Trophoblast cell (in vitro differentiated cells and primary cell): ENCODE measurements at regions not wholly inside any gene's neighbourhood (a gene's known extent, or its start where the extent isn't known, plus 50 kb on each side); places are given as distances from the start of the nearest gene placed in this dataset.
A peak's percentile ranks its signal among the peaks of the same experiment; 100 is the strongest.

Source experiments
- DNase-seq, 2 donors: peaks; one replicate each; pipeline ENCODE4 v3.0.0-alpha.2; 2016
- H2AFZ ChIP-seq: 2 replicates; pipeline ENCODE4 v1.6.1; 2013; ENCODE audit warnings: low read length, moderate library complexity, mild to moderate bottlenecking; ENCODE audit not compliant: insufficient read depth, poor library complexity
- H2AK5ac ChIP-seq: 2 replicates; pipeline ENCODE4 v1.6.1; 2013; ENCODE audit warnings: mild to moderate bottlenecking, low read length
- H2BK120ac ChIP-seq: 2 replicates; pipeline ENCODE4 v1.6.1; 2013; ENCODE audit warnings: low read length, mild to moderate bottlenecking, moderate library complexity; ENCODE audit not compliant: insufficient read depth, poor library complexity
- H2BK12ac ChIP-seq: 2 replicates; pipeline ENCODE4 v1.6.1; 2013; ENCODE audit warnings: mild to moderate bottlenecking, low read length, moderate library complexity
- H2BK5ac ChIP-seq: 2 replicates; pipeline ENCODE4 v1.6.1; 2013; ENCODE audit warnings: low read length, low read depth, moderate library complexity, mild to moderate bottlenecking; ENCODE audit not compliant: poor library complexity
- H3K14ac ChIP-seq: 2 replicates; pipeline ENCODE4 v1.6.1; 2013; ENCODE audit warnings: mild to moderate bottlenecking, low read length
- H3K18ac ChIP-seq: 2 replicates; pipeline ENCODE4 v1.6.1; 2013; ENCODE audit warnings: mild to moderate bottlenecking, low read length
- H3K23ac ChIP-seq: 2 replicates; pipeline ENCODE4 v1.6.1; 2013; ENCODE audit warnings: low read length
- H3K27ac ChIP-seq: 2 replicates; pipeline ENCODE4 v1.5.1; 2013; ENCODE audit warnings: low read depth, mild to moderate bottlenecking, inconsistent platforms, low read length, moderate library complexity
- H3K27me3 ChIP-seq: 2 replicates; pipeline ENCODE4 v1.6.1; 2013; ENCODE audit warnings: inconsistent platforms, mild to moderate bottlenecking, low read length, moderate library complexity; ENCODE audit not compliant: insufficient read depth
- H3K36me3 ChIP-seq, 2 experiments: 1 replicate in 1 of 2; 2 replicates in 1 of 2; pipeline ENCODE4 v1.6.1; 2013; ENCODE audit warnings: low read length in 2 of 2, mild to moderate bottlenecking in 2 of 2, moderate library complexity in 1 of 2; ENCODE audit not compliant: insufficient read depth in 2 of 2, control insufficient read depth in 1 of 2
- H3K4ac ChIP-seq: 2 replicates; pipeline ENCODE4 v1.6.1; 2013; ENCODE audit warnings: low read depth, mild to moderate bottlenecking, low read length, moderate library complexity
- H3K4me1 ChIP-seq, 2 experiments: 1 replicate in 1 of 2; 2 replicates in 1 of 2; pipeline ENCODE4 v1.6.1; 2013; ENCODE audit warnings: low read length in 2 of 2, mild to moderate bottlenecking in 2 of 2, moderate library complexity in 1 of 2; ENCODE audit not compliant: insufficient read depth in 2 of 2, control insufficient read depth in 1 of 2
- H3K4me2 ChIP-seq: 2 replicates; pipeline ENCODE4 v1.6.1; 2013; ENCODE audit warnings: inconsistent platforms, mild to moderate bottlenecking, low read length, moderate library complexity
- H3K4me3 ChIP-seq: 2 replicates; pipeline ENCODE4 v1.5.1; 2013; ENCODE audit warnings: mild to moderate bottlenecking, low read depth, low read length, inconsistent platforms
- H3K79me1 ChIP-seq: one replicate; pipeline ENCODE4 v1.6.1; 2013; ENCODE audit warnings: low read length
- H3K79me2 ChIP-seq: 2 replicates; pipeline ENCODE4 v1.6.1; 2013; ENCODE audit warnings: low read length, mild to moderate bottlenecking; ENCODE audit not compliant: control insufficient read depth, insufficient read depth, poor library complexity
- H3K9ac ChIP-seq: 2 replicates; pipeline ENCODE4 v1.6.1; 2013; ENCODE audit warnings: mild to moderate bottlenecking, low read length
- H3K9me3 ChIP-seq: 2 replicates; pipeline ENCODE4 v1.6.1; 2013; ENCODE audit warnings: low read depth, mild to moderate bottlenecking, control low read depth, inconsistent platforms, low read length; ENCODE audit not compliant: insufficient read depth
- H4K12ac ChIP-seq: 2 replicates; pipeline ENCODE4 v1.6.1; 2013; ENCODE audit warnings: low read depth, mild to moderate bottlenecking, low read length, moderate library complexity
- H4K8ac ChIP-seq: 2 replicates; pipeline ENCODE4 v1.6.1; 2013; ENCODE audit warnings: low read depth, mild to moderate bottlenecking, low read length, moderate library complexity
- H4K91ac ChIP-seq: one replicate; pipeline ENCODE4 v1.6.1; 2013; ENCODE audit warnings: low read depth, mild to moderate bottlenecking, low read length, moderate library complexity
- WGBS: extraction: QIAGEN DNeasy Blood & Tissue Kit; methylation state at CpG from one replicate; pipeline ENCODE4 v1.1.7; 2013; ENCODE audit warnings: missing lambda C conversion rate; ENCODE audit not compliant: insufficient read length, insufficient coverage; ENCODE audit errors: extremely low coverage; 5-methylcytosine and 5-hydroxymethylcytosine counted together

- DNase-seq = no peak
- H3K9me3 ChIP-seq = no peaks in the 10 kb centered on the region
- H3K79me2 ChIP-seq = no peaks in the 10 kb centered on the region
- H3K4me1 ChIP-seq = peaks cover 19 to 28% of the 10 kb centered on the region in 2 experiments
- H2BK12ac ChIP-seq = no peak overlapping the region
- H2AFZ ChIP-seq = no peak overlapping the region
- H3K18ac ChIP-seq = no peak overlapping the region
- H4K8ac ChIP-seq = no peak overlapping the region
- no CpG with 5 or more reads among the region's 5 CpGs for WGBS
- H3K14ac ChIP-seq = no peak overlapping the region
- H2BK5ac ChIP-seq = no peak overlapping the region
- H2AK5ac ChIP-seq = no peak overlapping the region
- H3K9ac ChIP-seq = no peak overlapping the region
- H3K23ac ChIP-seq = no peak overlapping the region
- no peak overlapping the region for H3K27ac ChIP-seq
- H4K12ac ChIP-seq = no peak overlapping the region
- H3K79me1 ChIP-seq = no peaks in the 10 kb centered on the region
- H4K91ac ChIP-seq = no peak overlapping the region
- H3K36me3 ChIP-seq = no peaks in the 10 kb centered on the region
- peaks cover 18% of the 10 kb centered on the region for H3K27me3 ChIP-seq
- no peak overlapping the region for H3K4me2 ChIP-seq
- no peak overlapping the region for H3K4ac ChIP-seq
- H3K4me3 ChIP-seq = no peak overlapping the region
- H2BK120ac ChIP-seq = no peak overlapping the region
These were observed 67.4 kb upstream of the BCOR start for GRCh38 chrX:40165206-40165605.

GRCh38 chrX:40164751-40165150, 67.0 kb upstream of the BCOR start:
- no peak for DNase-seq
- no peaks in the 10 kb centered on the region for H3K36me3 ChIP-seq
- H3K4me3 ChIP-seq = no peak overlapping the region
- no peaks in the 10 kb centered on the region for H3K9me3 ChIP-seq
- H4K91ac ChIP-seq = no peak overlapping the region
- no peak overlapping the region for H2AK5ac ChIP-seq
- H3K9ac ChIP-seq = no peak overlapping the region
- no peak overlapping the region for H2BK12ac ChIP-seq
- H3K23ac ChIP-seq = no peak overlapping the region
- no peak overlapping the region for H4K12ac ChIP-seq
- H3K4me2 ChIP-seq = no peak overlapping the region
- WGBS = no CpG with 5 or more reads among the region's 3 CpGs
- H2BK120ac ChIP-seq = no peak overlapping the region
- no peaks in the 10 kb centered on the region for H3K79me2 ChIP-seq
- no peak overlapping the region for H3K14ac ChIP-seq
- H3K27me3 ChIP-seq = peaks cover 14% of the 10 kb centered on the region
- no peak overlapping the region for H3K27ac ChIP-seq
- no peak overlapping the region for H3K4ac ChIP-seq
- H3K18ac ChIP-seq = no peak overlapping the region
- no peak overlapping the region for H4K8ac ChIP-seq
- H3K4me1 ChIP-seq = peaks cover 19 to 27% of the 10 kb centered on the region in 2 experiments
- H3K79me1 ChIP-seq = no peaks in the 10 kb centered on the region
- H2BK5ac ChIP-seq = no peak overlapping the region
- H2AFZ ChIP-seq = no peak overlapping the region

DNA sequence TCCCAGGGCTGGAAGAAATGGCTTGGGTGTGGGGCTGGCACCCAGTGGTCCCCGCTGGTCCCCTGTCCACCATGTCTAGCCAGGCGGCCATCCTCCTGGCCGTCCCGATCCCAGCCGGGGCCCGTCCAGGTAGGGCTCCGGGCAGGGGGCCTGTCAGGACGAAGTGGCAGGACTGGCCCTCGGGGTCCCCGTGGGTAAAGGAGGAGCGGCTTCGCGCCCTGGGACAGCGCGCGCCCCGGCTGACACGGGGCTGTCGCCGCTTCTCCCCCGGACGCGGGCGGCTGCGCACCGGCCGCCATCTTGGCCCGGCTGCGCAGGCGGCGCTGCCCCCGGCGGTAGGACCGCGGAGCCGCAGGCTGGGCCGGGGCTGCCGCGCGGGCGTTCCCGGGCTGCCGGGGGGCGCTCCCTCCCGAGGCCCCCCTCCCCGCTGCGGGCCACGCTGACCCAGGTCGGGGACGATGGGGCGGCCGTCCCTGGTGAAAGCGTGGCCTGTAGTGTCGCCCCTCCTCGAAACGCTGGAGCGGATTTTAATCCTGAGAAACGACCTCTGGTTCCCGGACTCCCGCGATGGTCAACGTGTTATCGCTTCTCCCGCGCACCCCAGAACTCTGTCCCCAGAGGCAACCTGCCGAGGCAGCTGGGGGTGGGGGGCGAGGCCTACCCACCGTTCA, 60.4 kb upstream of the BCOR start:
- Histone ChIP-seq H3K27me3 (peaks cover 16% of the 10 kb centered on the region), H3K4ac (peak overlapping the region; percentile 36), H4K91ac (peak overlapping the region; percentile 93), H3K9me3 (no peaks in the 10 kb centered on the region), H2AFZ (peak overlapping the region; percentile 94), H2AK5ac (no peak overlapping the region), H3K4me1 (peaks cover 25 to 30% of the 10 kb centered on the region in 2 experiments), H3K79me2 (peaks cover 3% of the 10 kb centered on the region), H3K23ac (no peak overlapping the region), H2BK12ac (peak overlapping the region; percentile 84), H3K18ac (peak overlapping the region; percentile 71), H2BK5ac (no peak overlapping the region), H4K8ac (peak overlapping the region; percentile 86), H3K36me3 (no peaks in the 10 kb centered on the region), H2BK120ac (peak overlapping the region; percentile 85), H3K14ac (peak overlapping the region; percentile 67), H3K79me1 (peaks cover 7% of the 10 kb centered on the region), H3K27ac (no peak overlapping the region), H4K12ac (peak overlapping the region; percentile 80), H3K4me2 (peak overlapping the region; percentile 90), H3K4me3 (peak overlapping the region; percentile 70), H3K9ac (no peak overlapping the region)
- no CpG with 5 or more reads among the region's 68 CpGs for WGBS
- DNase-seq = peak in 1 of 2 donors; percentile 57

GRCh38 chrX:40157228-40158035, 59.7 kb upstream of the BCOR start:
- no CpG with 5 or more reads among the region's 15 CpGs for WGBS
- peaks cover 7% of the 10 kb centered on the region for H3K79me1 ChIP-seq

More at GRCh38 chrX:40157228-40158035, 59.7 kb upstream of the BCOR start:
- peak overlapping the region; percentile 90 for H3K4me2 ChIP-seq
- peaks cover 23% of the 10 kb centered on the region for H3K27me3 ChIP-seq
- peak overlapping the region; percentile 67 for H3K14ac ChIP-seq
- H2BK120ac ChIP-seq = no peak overlapping the region
- H3K9ac ChIP-seq = no peak overlapping the region
- no peak overlapping the region for H3K4me3 ChIP-seq
- H2AK5ac ChIP-seq = no peak overlapping the region
- peak in 1 of 2 donors; percentile 51 for DNase-seq
- peak overlapping the region; percentile 86 for H4K8ac ChIP-seq
- peaks cover 30 to 36% of the 10 kb centered on the region in 2 experiments for H3K4me1 ChIP-seq
- no peak overlapping the region for H3K23ac ChIP-seq
- no peak overlapping the region for H3K4ac ChIP-seq
- H4K12ac ChIP-seq = peak overlapping the region; percentile 72
- peaks cover 3% of the 10 kb centered on the region for H3K79me2 ChIP-seq
- H3K9me3 ChIP-seq = no peaks in the 10 kb centered on the region
- H3K27ac ChIP-seq = no peak overlapping the region
- no peak overlapping the region for H2BK5ac ChIP-seq
- no peak overlapping the region for H3K18ac ChIP-seq
- H2BK12ac ChIP-seq = peak overlapping the region; percentile 43
- no peak overlapping the region for H2AFZ ChIP-seq
- peak overlapping the region; percentile 93 for H4K91ac ChIP-seq
- H3K36me3 ChIP-seq = no peaks in the 10 kb centered on the region
